GM12878 (cell line): ENCODE measurements at regions not wholly inside any gene's neighbourhood (a gene's known extent, or its start where the extent isn't known, plus 50 kb on each side); places are given as distances from the start of the nearest gene placed in this dataset.

Experiments
- ETV6 ChIP-seq, 2 experiments: fragments of 450-650 bp in 1 of 2; IDR thresholded peaks in 1 of 2; conservative IDR thresholded peaks in 1 of 2; 2 replicates each; pipeline ENCODE4 v1.6.1; 2014; ENCODE audit warnings: antibody characterized with exemption in 1 of 2, borderline replicate concordance in 1 of 2, low read depth in 1 of 2, mild to moderate bottlenecking in 1 of 2, moderate library complexity in 1 of 2
- GABPA ChIP-seq: IDR thresholded peaks from 2 replicates; pipeline ENCODE4 v1.6.1; 2014; ENCODE audit warnings: antibody characterized with exemption, low read depth, mild to moderate bottlenecking, inconsistent platforms
- HDAC2 ChIP-seq: fragments of 200-600 bp; sonication (generic); IDR thresholded peaks from 2 replicates; pipeline ENCODE4 v1.6.1; 2017
- HDGF ChIP-seq: fragments of 450-650 bp; IDR thresholded peaks from 2 replicates; pipeline ENCODE4 v1.6.1; 2016; ENCODE audit warnings: antibody characterized with exemption
- NRF1 ChIP-seq: conservative IDR thresholded peaks from 2 replicates; pipeline ENCODE4 v1.6.1; 2011; ENCODE audit warnings: mild to moderate bottlenecking, low read depth, low read length, improper control_type of control experiment
- POLR2AphosphoS5 ChIP-seq: IDR thresholded peaks from 2 replicates; pipeline ENCODE4 v1.6.1; 2011; ENCODE audit warnings: mild to moderate bottlenecking, low read length, inconsistent platforms
- RAD21 ChIP-seq: IDR thresholded peaks from 2 replicates; pipeline ENCODE4 v1.6.1; 2011; ENCODE audit warnings: mild to moderate bottlenecking, low read depth, low read length, moderate library complexity; ENCODE audit not compliant: insufficient read depth
- SUZ12 ChIP-seq: fragments of 200-600 bp; sonication (generic); IDR thresholded peaks from one replicate; pipeline ENCODE4 v1.6.1; 2018; ENCODE audit warnings: antibody characterized with exemption, mild to moderate bottlenecking; ENCODE audit not compliant: unreplicated experiment
- TAF1 ChIP-seq: IDR thresholded peaks from 2 replicates; pipeline ENCODE4 v1.6.1; 2011; ENCODE audit warnings: mild to moderate bottlenecking, low read depth, low read length, borderline replicate concordance
- ZBTB33 ChIP-seq: fragments of 450-650 bp; IDR thresholded peaks from 2 replicates; pipeline ENCODE4 v1.6.1; 2017; ENCODE audit warnings: mild to moderate bottlenecking
- TF ChIP-seq, protein P1 (sequence below), 3 experiments: IDR thresholded peaks in 2 of 3; conservative IDR thresholded peaks in 1 of 3; 2 replicates each; pipeline ENCODE4 v1.5.1; 2011; ENCODE audit warnings: low read depth in 3 of 3, low read length in 3 of 3, mild to moderate bottlenecking in 3 of 3, control low read depth in 2 of 3, moderate library complexity in 2 of 3, inconsistent platforms in 1 of 3, mixed read lengths in 1 of 3; ENCODE audit not compliant: control insufficient read depth in 2 of 3, insufficient read depth in 1 of 3; ENCODE audit errors: extremely low read depth in 1 of 3

GRCh38 chr6:85125526-85125925 lies 324.4 kb upstream of the NT5E start:
- TF ChIP-seq HDGF (no peak), HDAC2 (no peak), NRF1 (no peak), RAD21 (no peak), ZBTB33 (no peak), POLR2AphosphoS5 (no peak), SUZ12 (no peak), TAF1 (no peak), GABPA (no peak), ETV6 (conservative IDR thresholded peaks at IDR 0.05 in 1 of 2, IDR thresholded peaks at IDR 0.05 in 1 of 2; ENCODE audit: borderline replicate concordance in 1 of 2, low read depth in 1 of 2) (no peak)
- TF ChIP-seq, protein P1, sequence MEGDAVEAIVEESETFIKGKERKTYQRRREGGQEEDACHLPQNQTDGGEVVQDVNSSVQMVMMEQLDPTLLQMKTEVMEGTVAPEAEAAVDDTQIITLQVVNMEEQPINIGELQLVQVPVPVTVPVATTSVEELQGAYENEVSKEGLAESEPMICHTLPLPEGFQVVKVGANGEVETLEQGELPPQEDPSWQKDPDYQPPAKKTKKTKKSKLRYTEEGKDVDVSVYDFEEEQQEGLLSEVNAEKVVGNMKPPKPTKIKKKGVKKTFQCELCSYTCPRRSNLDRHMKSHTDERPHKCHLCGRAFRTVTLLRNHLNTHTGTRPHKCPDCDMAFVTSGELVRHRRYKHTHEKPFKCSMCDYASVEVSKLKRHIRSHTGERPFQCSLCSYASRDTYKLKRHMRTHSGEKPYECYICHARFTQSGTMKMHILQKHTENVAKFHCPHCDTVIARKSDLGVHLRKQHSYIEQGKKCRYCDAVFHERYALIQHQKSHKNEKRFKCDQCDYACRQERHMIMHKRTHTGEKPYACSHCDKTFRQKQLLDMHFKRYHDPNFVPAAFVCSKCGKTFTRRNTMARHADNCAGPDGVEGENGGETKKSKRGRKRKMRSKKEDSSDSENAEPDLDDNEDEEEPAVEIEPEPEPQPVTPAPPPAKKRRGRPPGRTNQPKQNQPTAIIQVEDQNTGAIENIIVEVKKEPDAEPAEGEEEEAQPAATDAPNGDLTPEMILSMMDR (IDR thresholded peaks at IDR 0.05 in 2 of 3, conservative IDR thresholded peaks at IDR 0.05 in 1 of 3; ENCODE audit: control insufficient read depth in 2 of 3, extremely low read depth in 1 of 3, insufficient read depth in 1 of 3, low read depth in 3 of 3, low read length in 3 of 3) = no peak
